ENCODE measurements at regions not wholly inside any gene's neighbourhood (a gene's known extent, or its start where the extent isn't known, plus 50 kb on each side); places are given as distances from the start of the nearest gene placed in this dataset.
A peak's percentile ranks its signal among the peaks of the same experiment; 100 is the strongest.

GRCh38 chr4:19707876-19708275 is 543.8 kb upstream of the SLIT2 start:
- DNase-seq (ENCODE audit: low read depth): no peak
- H3K4me3 ChIP-seq (ENCODE audit: low read depth, low read length): no peak overlapping the region
- TF ChIP-seq CTCF (conservative IDR thresholded peaks at IDR 0.05; ENCODE audit: low read depth, low read length): no peak

- DNase-seq (ENCODE audit: low read depth): no peak
- H3K4me3 ChIP-seq (ENCODE audit: low read depth, low read length): no peak overlapping the region
These were observed 548.3 kb upstream of the SLIT2 start for GRCh38 chr4:19703391-19703790.

GRCh38 chr4:19700992-19701391 is 550.7 kb upstream of the SLIT2 start:
- no peak overlapping the region for H3K4me3 ChIP-seq (ENCODE audit: low read depth, low read length)
- DNase-seq (ENCODE audit: low read depth): no peak
- no peak for TF ChIP-seq CTCF (conservative IDR thresholded peaks at IDR 0.05; ENCODE audit: low read depth, low read length)

More at GRCh38 chr4:19703391-19703790, 548.3 kb upstream of the SLIT2 start:
- TF ChIP-seq CTCF (conservative IDR thresholded peaks at IDR 0.05; ENCODE audit: low read depth, low read length): no peak

- TF ChIP-seq CTCF (conservative IDR thresholded peaks at IDR 0.05; ENCODE audit: low read depth, low read length): no peak
- no peak overlapping the region for H3K4me3 ChIP-seq (ENCODE audit: low read depth, low read length)
- no peak for DNase-seq (ENCODE audit: low read depth)
These were observed 552.7 kb upstream of the SLIT2 start for GRCh38 chr4:19698961-19699360.

- no peak for TF ChIP-seq CTCF (conservative IDR thresholded peaks at IDR 0.05; ENCODE audit: low read depth, low read length)
- DNase-seq (ENCODE audit: low read depth): no peak
- no peak overlapping the region for H3K4me3 ChIP-seq (ENCODE audit: low read depth, low read length)
These were observed 556.9 kb upstream of the SLIT2 start for GRCh38 chr4:19694812-19695211.

GRCh38 chr4:19693936-19694570 is 557.7 kb upstream of the SLIT2 start:
- no peak for TF ChIP-seq CTCF (conservative IDR thresholded peaks at IDR 0.05; ENCODE audit: low read depth, low read length)
- DNase-seq (ENCODE audit: low read depth): no peak
- H3K4me3 ChIP-seq (ENCODE audit: low read depth, low read length): no peak overlapping the region

GRCh38 chr4:19689511-19689910 is 562.2 kb upstream of the SLIT2 start:
- H3K4me3 ChIP-seq (ENCODE audit: low read depth, low read length): no peak overlapping the region
- peak; percentile 82 for DNase-seq (ENCODE audit: low read depth)
- no peak for TF ChIP-seq CTCF (conservative IDR thresholded peaks at IDR 0.05; ENCODE audit: low read depth, low read length)
